SK-N-SH (cell line): ENCODE measurements at regions not wholly inside any gene's neighbourhood (a gene's known extent, or its start where the extent isn't known, plus 50 kb on each side); places are given as distances from the start of the nearest gene placed in this dataset.

Experiments used
- CTCF ChIA-PET: fragments of 300-600, 350-600 bp; formaldehyde crosslinking; extraction: SDS; loops from one replicate; lab custom pipeline; 2021; lab: Yijun Ruan, JAX
- POLR2A ChIA-PET: fragments of 350-600 bp; sonication (Branson Sonifier 250); formaldehyde crosslinking; extraction: SDS; loops from one replicate; lab custom pipeline; 2020; ENCODE audit warnings: antibody characterized with exemption, inconsistent platforms; lab: Yijun Ruan, JAX
- DNase-seq: peaks from one replicate; pipeline ENCODE4 v3.0.0; 2012
- H2AFZ ChIP-seq: fragments of 200-600 bp; sonication (generic); 2 replicates; pipeline ENCODE4 v1.8.1; 2016; ENCODE audit warnings: antibody characterized with exemption, mild to moderate bottlenecking, low read depth
- H3F3A ChIP-seq: fragments of 200-600 bp; sonication (generic); replicated peaks from 2 replicates; pipeline ENCODE3; 2016; ENCODE audit warnings: antibody characterized with exemption, mild to moderate bottlenecking; ENCODE audit not compliant: insufficient read depth
- H3K27ac ChIP-seq, 2 experiments: fragments of 200-500 bp in 1 of 2; fragments of 200-600 bp in 1 of 2; sonication (Bioruptor generic) in 1 of 2; sonication (generic), shearing (Covaris generic) in 1 of 2; 2 replicates each; pipeline versions ENCODE4 v1.5.1 to v1.6.1; 2014 to 2016; ENCODE audit warnings: low read depth in 2 of 2, inconsistent platforms in 1 of 2, low read length in 1 of 2, mild to moderate bottlenecking in 1 of 2, mixed read lengths in 1 of 2
- H3K27me3 ChIP-seq: fragments of 200-600 bp; sonication (generic), shearing (Covaris generic); 2 replicates; pipeline ENCODE4 v1.6.1; 2016; ENCODE audit warnings: mixed run types; ENCODE audit not compliant: insufficient read depth
- H3K36me3 ChIP-seq, 2 experiments: fragments of 200-500 bp in 1 of 2; fragments of 200-600 bp in 1 of 2; sonication (Bioruptor generic) in 1 of 2; sonication (generic) in 1 of 2; replicated peaks in 1 of 2; 2 replicates each; pipeline versions ENCODE3 to v1.5.1; 2014 to 2016; ENCODE audit warnings: low read length in 1 of 2, mild to moderate bottlenecking in 1 of 2; ENCODE audit not compliant: insufficient read depth in 2 of 2, control insufficient read depth in 1 of 2
- H3K4me1 ChIP-seq, 2 experiments: fragments of 200-500 bp in 1 of 2; fragments of 200-600 bp in 1 of 2; sonication (Bioruptor generic) in 1 of 2; sonication (generic), shearing (Covaris generic) in 1 of 2; 2 replicates each; pipeline versions ENCODE4 v1.5.1 to v1.6.1; 2014 to 2016; ENCODE audit warnings: low read depth in 1 of 2, low read length in 1 of 2, mixed run types in 1 of 2; ENCODE audit not compliant: insufficient read depth in 2 of 2, control insufficient read depth in 1 of 2
- H3K4me2 ChIP-seq: fragments of 200-600 bp; sonication (generic), shearing (Covaris generic); 2 replicates; pipeline ENCODE4 v1.6.1; 2017; ENCODE audit warnings: mixed run types
- H3K4me3 ChIP-seq, 2 experiments: fragments of 200-500 bp in 1 of 2; fragments of 200-600 bp in 1 of 2; sonication (Bioruptor generic) in 1 of 2; sonication (generic), shearing (Covaris generic) in 1 of 2; 2 replicates each; pipeline versions ENCODE4 v1.5.1 to v1.8.1; 2014 to 2016; ENCODE audit warnings: low read depth in 2 of 2, inconsistent platforms in 1 of 2, low read length in 1 of 2, mild to moderate bottlenecking in 1 of 2, mixed read lengths in 1 of 2, moderate library complexity in 1 of 2
- H3K79me2 ChIP-seq: fragments of 200-600 bp; sonication (generic); 2 replicates; pipeline ENCODE4 v1.8.1; 2017; ENCODE audit warnings: mild to moderate bottlenecking; ENCODE audit not compliant: insufficient read depth
- H3K9ac ChIP-seq: fragments of 200-600 bp; sonication (generic); 2 replicates; pipeline ENCODE4 v1.6.1; 2017; ENCODE audit warnings: mixed run types
- H3K9me2 ChIP-seq: fragments of 200-600 bp; sonication (generic); 2 replicates; pipeline ENCODE4 v1.6.1; 2017; ENCODE audit warnings: mixed run types
- H3K9me3 ChIP-seq: fragments of 200-600 bp; sonication (generic); 2 replicates; pipeline ENCODE4 v1.6.1; 2017; ENCODE audit warnings: mixed run types, mild to moderate bottlenecking, moderate library complexity
- H4K20me1 ChIP-seq: fragments of 200-600 bp; sonication (generic); 2 replicates; pipeline ENCODE4 v1.6.1; 2017; ENCODE audit warnings: mild to moderate bottlenecking, mixed run types; ENCODE audit not compliant: insufficient read depth
- EP300 ChIP-seq, 2 experiments: IDR thresholded peaks; 2 replicates each; pipeline versions ENCODE4 v1.4.0 to v1.6.1; 2012; ENCODE audit warnings: borderline replicate concordance in 1 of 2, low read depth in 1 of 2, low read length in 1 of 2
- EZH2phosphoT487 ChIP-seq: fragments of 200-600 bp; sonication (generic); IDR thresholded peaks from 2 replicates; pipeline ENCODE4 v1.6.1; 2017; ENCODE audit warnings: low read depth, mixed run types, mild to moderate bottlenecking, antibody characterized with exemption, moderate library complexity, borderline replicate concordance
- FOXM1 ChIP-seq: IDR thresholded peaks from 2 replicates; pipeline ENCODE4 v1.4.0; 2012; ENCODE audit warnings: low read depth, mild to moderate bottlenecking
- JUND ChIP-seq: IDR thresholded peaks from 2 replicates; pipeline ENCODE4 v1.4.0; 2012
- MAX ChIP-seq: IDR thresholded peaks from 2 replicates; pipeline ENCODE4 v1.4.0; 2012; ENCODE audit warnings: low read depth
- MEF2A ChIP-seq: IDR thresholded peaks from 2 replicates; pipeline ENCODE4 v1.4.0; 2012; ENCODE audit warnings: low read depth, borderline replicate concordance
- NFIC ChIP-seq: IDR thresholded peaks from 2 replicates; pipeline ENCODE4 v1.4.0; 2012; ENCODE audit warnings: borderline replicate concordance
- RAD21 ChIP-seq: IDR thresholded peaks from 2 replicates; pipeline ENCODE4 v1.6.1; 2012; ENCODE audit warnings: mild to moderate bottlenecking, low read length
- RFX5 ChIP-seq: IDR thresholded peaks from 2 replicates; pipeline ENCODE4 v1.6.1; 2012; ENCODE audit warnings: mild to moderate bottlenecking, improper control_type of control experiment, low read length
- RXRA ChIP-seq: IDR thresholded peaks from 2 replicates; pipeline ENCODE4 v1.4.0; 2012; ENCODE audit warnings: low read depth, mild to moderate bottlenecking, borderline replicate concordance
- SIN3A ChIP-seq: IDR thresholded peaks from 2 replicates; pipeline ENCODE4 v1.6.1; 2012; ENCODE audit warnings: low read depth, mild to moderate bottlenecking, low read length, moderate library complexity, borderline replicate concordance
- SMC3 ChIP-seq: IDR thresholded peaks from 2 replicates; pipeline ENCODE4 v1.6.1; 2012; ENCODE audit warnings: low read depth, low read length, improper control_type of control experiment
- ZBTB33 ChIP-seq: IDR thresholded peaks from 2 replicates; pipeline ENCODE4 v1.4.0; 2012; ENCODE audit warnings: low read depth, borderline replicate concordance
- WGBS: methylation state at CpG from one replicate; pipeline ENCODE4 v1.1.6; 2017; ENCODE audit warnings: low lambda C conversion rate; 5-methylcytosine and 5-hydroxymethylcytosine counted together

DNA sequence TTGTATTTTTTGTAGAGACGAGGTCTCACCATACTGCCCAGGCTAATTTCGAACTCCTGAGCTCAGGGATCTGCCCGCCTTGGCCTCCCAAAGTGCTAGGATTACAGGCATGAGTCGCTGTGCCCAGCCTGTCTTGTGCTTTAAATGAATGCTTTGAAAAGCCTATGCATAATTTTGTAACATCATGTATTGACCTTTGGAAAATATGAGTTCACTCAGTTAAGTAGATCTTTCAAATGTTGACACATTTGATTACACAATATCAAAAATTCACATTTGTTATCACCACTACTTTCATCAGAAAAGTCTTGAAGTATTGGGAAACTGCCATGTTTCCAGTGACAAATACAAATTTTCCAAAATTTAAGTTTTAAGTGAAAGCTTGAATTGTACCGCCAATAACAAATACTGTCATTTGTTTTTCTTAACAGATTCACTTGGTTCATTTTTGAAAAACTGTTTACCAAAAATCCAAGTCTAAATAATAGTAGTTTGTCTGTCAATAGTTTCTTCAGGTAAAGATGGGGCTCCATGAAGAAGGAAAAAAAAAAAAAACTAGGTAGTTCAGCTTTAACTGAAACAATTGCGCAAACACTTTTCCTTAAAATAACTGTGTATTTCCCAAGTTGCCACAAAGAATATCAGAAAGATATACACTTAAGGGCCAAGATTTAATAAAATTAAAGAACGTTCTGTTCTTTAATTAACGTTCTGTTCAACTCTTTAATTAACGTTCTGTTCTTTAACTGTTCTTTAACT, 233.2 kb upstream of the NR5A2 start:
- no peak for TF ChIP-seq FOXM1
- no peak for TF ChIP-seq EZH2phosphoT487
- no peak for TF ChIP-seq MAX
- Histone ChIP-seq H3K27me3 (no peaks in the 10 kb centered on the region), H3F3A (no peaks in the 10 kb centered on the region), H2AFZ (no peak overlapping the region), H3K9ac (no peak overlapping the region), H3K9me3 (no peaks in the 10 kb centered on the region), H3K79me2 (no peaks in the 10 kb centered on the region), H3K4me1 (no peaks in the 10 kb centered on the region), H3K27ac (no peak overlapping the region), H3K4me2 (no peak overlapping the region), H3K9me2 (no peaks in the 10 kb centered on the region), H3K4me3 (no peak overlapping the region), H3K36me3 (no peaks in the 10 kb centered on the region), H4K20me1 (no peaks in the 10 kb centered on the region)
- CTCF ChIA-PET, result no interaction called here
- DNase-seq, result no peak
- WGBS, result 42% methylated on average over 9 of the region's 9 CpGs
- POLR2A ChIA-PET, result no interaction called here

DNA sequence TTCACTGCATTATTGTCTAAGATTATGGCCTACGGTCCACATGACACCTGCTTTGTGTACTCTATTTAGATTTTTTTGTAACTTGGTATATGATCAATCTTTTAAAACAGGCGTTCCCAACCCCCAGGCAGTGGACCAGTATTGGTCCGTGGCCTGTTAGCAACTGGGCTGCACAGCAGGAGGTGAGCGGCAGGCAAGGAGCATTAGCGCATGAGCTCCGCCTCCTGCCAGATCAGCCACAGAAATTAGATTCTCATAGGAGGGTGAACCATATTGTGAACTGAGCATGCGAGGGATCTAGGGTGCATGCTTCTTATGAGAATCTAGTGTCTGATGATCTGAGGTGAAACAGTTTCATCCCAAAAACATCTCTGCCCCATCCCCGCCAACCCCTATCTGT, 228.4 kb upstream of the NR5A2 start:
- no peak for DNase-seq
- H4K20me1 ChIP-seq, result no peaks in the 10 kb centered on the region
- TF ChIP-seq NFIC, result no peak
- no peak for TF ChIP-seq JUND
- TF ChIP-seq EP300 (IDR thresholded peaks at IDR 0.05; ENCODE audit: borderline replicate concordance in 1 of 2, low read depth in 1 of 2, low read length in 1 of 2), result no peak
- no peak for TF ChIP-seq RXRA
- no peak for TF ChIP-seq RAD21
- TF ChIP-seq RFX5, result no peak
- TF ChIP-seq ZBTB33, result no peak
- no peak for TF ChIP-seq SIN3A
- TF ChIP-seq MEF2A, result no peak
- TF ChIP-seq SMC3, result no peak

More for the DNA sequence above, 228.4 kb upstream of the NR5A2 start:
- Histone ChIP-seq H3K4me1 (no peaks in the 10 kb centered on the region), H3K36me3 (no peaks in the 10 kb centered on the region), H3K27me3 (no peaks in the 10 kb centered on the region), H3K79me2 (no peaks in the 10 kb centered on the region), H2AFZ (no peak overlapping the region), H3K9me3 (no peaks in the 10 kb centered on the region), H3K4me3 (no peak overlapping the region), H3K4me2 (no peak overlapping the region), H3K27ac (no peak overlapping the region), H3K9me2 (no peaks in the 10 kb centered on the region), H3F3A (no peaks in the 10 kb centered on the region), H3K9ac (no peak overlapping the region)
- CTCF ChIA-PET, result no interaction called here
- POLR2A ChIA-PET, result no interaction called here
- WGBS, result 71% methylated on average over 7 of the region's 8 CpGs
